NCI-H1436 (cell line): ENCODE measurements at regions not wholly inside any gene's neighbourhood (a gene's known extent, or its start where the extent isn't known, plus 50 kb on each side); places are given as distances from the start of the nearest gene placed in this dataset.
"Not testable (repeated sequence)": the region's sequence is repeated elsewhere in the genome, so short reads cannot be mapped to it uniquely, and the experiment has no call there.

Source experiments
- DNase-seq: peaks from one replicate; lab custom pipeline; 2025; lab: John Stamatoyannopoulos, UW

- DNase-seq = not testable (repeated sequence)
These were observed 1688.3 kb upstream of the ADGRL3 start for GRCh38 chr4:59511809-59512208.

- DNase-seq = no peak
These were observed 1683.1 kb upstream of the ADGRL3 start for GRCh38 chr4:59517007-59517406.

- peak; percentile 21 for DNase-seq
These were observed 1681.9 kb upstream of the ADGRL3 start for GRCh38 chr4:59518005-59518823.

- DNase-seq = no peak
These were observed 1674.2 kb upstream of the ADGRL3 start for GRCh38 chr4:59525885-59526284.

- DNase-seq = no peak
These were observed 1664.6 kb upstream of the ADGRL3 start for GRCh38 chr4:59535541-59535940.

GRCh38 chr4:59536428-59536827 lies 1663.7 kb upstream of the ADGRL3 start:
- no peak for DNase-seq

- no peak for DNase-seq
These were observed 1662.8 kb upstream of the ADGRL3 start for GRCh38 chr4:59537246-59537886.

- no peak for DNase-seq
These were observed 1660.7 kb upstream of the ADGRL3 start for GRCh38 chr4:59539401-59539800.

GRCh38 chr4:59540311-59540710 lies 1659.8 kb upstream of the ADGRL3 start:
- no peak for DNase-seq

- no peak for DNase-seq
These were observed 1646.9 kb upstream of the ADGRL3 start for GRCh38 chr4:59553063-59553720.

GRCh38 chr4:59553721-59554091 lies 1646.4 kb upstream of the ADGRL3 start:
- no peak for DNase-seq

- DNase-seq = not testable (repeated sequence)
These were observed 1643.9 kb upstream of the ADGRL3 start for GRCh38 chr4:59556191-59556590.

- DNase-seq = not testable (repeated sequence)
These were observed 1639.9 kb upstream of the ADGRL3 start for GRCh38 chr4:59560141-59560648.

- DNase-seq = no peak
These were observed 1634.3 kb upstream of the ADGRL3 start for GRCh38 chr4:59565836-59566235.

GRCh38 chr4:59570860-59571476 lies 1629.2 kb upstream of the ADGRL3 start:
- no peak for DNase-seq

GRCh38 chr4:59571805-59572430 lies 1628.2 kb upstream of the ADGRL3 start:
- DNase-seq = peak; percentile 32

GRCh38 chr4:59583845-59584568 lies 1616.1 kb upstream of the ADGRL3 start:
- DNase-seq = no peak

- no peak for DNase-seq
These were observed 1602.4 kb upstream of the ADGRL3 start for GRCh38 chr4:59597536-59598329.

- DNase-seq = no peak
These were observed 1601.9 kb upstream of the ADGRL3 start for GRCh38 chr4:59598330-59598618.

- no peak for DNase-seq
These were observed 1591.7 kb upstream of the ADGRL3 start for GRCh38 chr4:59608466-59608865.

GRCh38 chr4:59612235-59612634 lies 1587.9 kb upstream of the ADGRL3 start:
- no peak for DNase-seq
